PC-3 (cell line): ENCODE measurements at regions not wholly inside any gene's neighbourhood (a gene's known extent, or its start where the extent isn't known, plus 50 kb on each side); places are given as distances from the start of the nearest gene placed in this dataset.

Experiments
- EZH2 ChIP-seq: fragments of 300-600 bp; sonication (generic); IDR thresholded peaks from one replicate; pipeline ENCODE4 v1.6.1; 2017; ENCODE audit warnings: antibody characterized with exemption, mild to moderate bottlenecking, low read length; ENCODE audit not compliant: unreplicated experiment
- EZH2phosphoT487 ChIP-seq: fragments of 300-600 bp; sonication (generic); IDR thresholded peaks from 2 replicates; pipeline ENCODE4 v1.6.1; 2018; ENCODE audit warnings: mild to moderate bottlenecking, antibody characterized with exemption, low read length, borderline replicate concordance
- TF ChIP-seq, protein P1 (sequence below): fragments of 300-600 bp; sonication (generic); conservative IDR thresholded peaks from 2 replicates; pipeline ENCODE4 v1.5.1; 2017; ENCODE audit warnings: antibody characterized with exemption, low read depth, mild to moderate bottlenecking, low read length

DNA sequence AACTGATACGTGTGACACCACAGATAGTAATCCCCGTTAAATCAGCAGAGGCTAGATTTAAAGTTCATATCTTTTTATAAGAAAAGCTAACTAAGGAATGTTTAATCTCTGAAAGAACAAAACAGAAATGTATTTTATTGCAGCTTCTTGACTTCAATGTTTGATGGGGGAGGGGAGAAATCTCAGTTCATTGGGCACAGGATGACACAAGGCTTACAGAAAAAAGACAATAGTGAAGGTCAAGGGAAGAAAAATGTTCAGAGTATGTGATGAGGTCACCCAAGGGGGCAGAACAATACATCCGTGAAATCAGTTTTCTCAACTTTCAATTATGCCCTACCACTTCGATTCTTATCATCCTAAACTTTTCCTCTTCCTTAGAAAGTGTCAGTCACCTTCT, 102.9 kb downstream of the ELAPOR2 start:
- TF ChIP-seq, protein P1, sequence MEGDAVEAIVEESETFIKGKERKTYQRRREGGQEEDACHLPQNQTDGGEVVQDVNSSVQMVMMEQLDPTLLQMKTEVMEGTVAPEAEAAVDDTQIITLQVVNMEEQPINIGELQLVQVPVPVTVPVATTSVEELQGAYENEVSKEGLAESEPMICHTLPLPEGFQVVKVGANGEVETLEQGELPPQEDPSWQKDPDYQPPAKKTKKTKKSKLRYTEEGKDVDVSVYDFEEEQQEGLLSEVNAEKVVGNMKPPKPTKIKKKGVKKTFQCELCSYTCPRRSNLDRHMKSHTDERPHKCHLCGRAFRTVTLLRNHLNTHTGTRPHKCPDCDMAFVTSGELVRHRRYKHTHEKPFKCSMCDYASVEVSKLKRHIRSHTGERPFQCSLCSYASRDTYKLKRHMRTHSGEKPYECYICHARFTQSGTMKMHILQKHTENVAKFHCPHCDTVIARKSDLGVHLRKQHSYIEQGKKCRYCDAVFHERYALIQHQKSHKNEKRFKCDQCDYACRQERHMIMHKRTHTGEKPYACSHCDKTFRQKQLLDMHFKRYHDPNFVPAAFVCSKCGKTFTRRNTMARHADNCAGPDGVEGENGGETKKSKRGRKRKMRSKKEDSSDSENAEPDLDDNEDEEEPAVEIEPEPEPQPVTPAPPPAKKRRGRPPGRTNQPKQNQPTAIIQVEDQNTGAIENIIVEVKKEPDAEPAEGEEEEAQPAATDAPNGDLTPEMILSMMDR = no peak
- TF ChIP-seq EZH2 (no peak), EZH2phosphoT487 (no peak)
